GM04504 (cell line): ENCODE measurements at regions not wholly inside any gene's neighbourhood (a gene's known extent, or its start where the extent isn't known, plus 50 kb on each side); places are given as distances from the start of the nearest gene placed in this dataset.
A peak's percentile ranks its signal among the peaks of the same experiment; 100 is the strongest.

ENCODE experiments used
- DNase-seq: peaks from one replicate; pipeline ENCODE4 v3.0.0-alpha.2; 2012; ENCODE audit warnings: low read depth

- DNase-seq: no peak
Measured at GRCh38 chr14:27386391-27386790, 788.6 kb upstream of the NOVA1 start.

DNA sequence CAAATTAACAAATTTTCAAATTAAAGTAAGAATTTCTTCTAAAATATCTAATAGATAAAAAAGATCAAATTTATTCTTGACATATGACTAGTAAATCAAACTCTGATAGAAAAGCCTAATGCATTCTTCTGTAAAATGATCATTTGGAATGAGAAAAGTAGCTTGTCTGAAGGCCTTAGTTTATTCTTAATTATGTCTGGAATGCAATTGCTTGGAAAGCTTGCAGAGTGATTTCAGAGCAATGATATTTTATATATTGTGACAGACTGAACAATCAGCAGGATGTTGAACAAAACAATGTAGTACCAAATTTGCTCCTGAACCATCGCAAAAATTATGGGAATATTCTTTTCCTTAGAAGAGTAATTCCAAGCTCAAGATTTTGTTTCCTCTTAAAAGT lies 789.6 kb upstream of the NOVA1 start:
- DNase-seq: no peak

DNA sequence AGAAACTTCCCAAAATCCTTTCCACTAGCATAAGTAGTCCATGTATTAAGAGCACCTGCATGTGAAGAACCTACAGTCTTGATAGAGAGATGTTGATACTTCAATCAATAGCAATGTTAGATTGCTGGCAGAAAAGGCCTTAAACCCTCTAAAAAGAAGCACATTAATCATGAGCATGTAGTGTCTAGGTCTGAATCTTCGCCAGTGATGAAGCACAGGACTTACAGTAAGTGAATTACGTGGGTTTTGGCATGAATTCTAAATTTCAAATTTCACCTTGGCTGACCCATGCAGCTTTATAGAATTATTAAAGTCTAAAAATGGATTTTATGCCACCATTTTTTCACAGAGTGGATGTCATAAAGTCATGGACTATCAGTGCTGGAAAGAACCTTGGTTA lies 791.6 kb upstream of the NOVA1 start:
- DNase-seq: no peak

GRCh38 chr14:27390155-27390554 lies 792.3 kb upstream of the NOVA1 start:
- no peak for DNase-seq

- no peak for DNase-seq
Measured at GRCh38 chr14:27391331-27391730, 793.5 kb upstream of the NOVA1 start.

GRCh38 chr14:27392153-27392552 lies 794.3 kb upstream of the NOVA1 start:
- DNase-seq: peak; percentile 7

- no peak for DNase-seq
Measured at GRCh38 chr14:27409944-27410343, 812.1 kb upstream of the NOVA1 start.

GRCh38 chr14:27410981-27411380 lies 813.1 kb upstream of the NOVA1 start:
- no peak for DNase-seq

GRCh38 chr14:27427796-27428195 lies 830.0 kb upstream of the NOVA1 start:
- no peak for DNase-seq

DNA sequence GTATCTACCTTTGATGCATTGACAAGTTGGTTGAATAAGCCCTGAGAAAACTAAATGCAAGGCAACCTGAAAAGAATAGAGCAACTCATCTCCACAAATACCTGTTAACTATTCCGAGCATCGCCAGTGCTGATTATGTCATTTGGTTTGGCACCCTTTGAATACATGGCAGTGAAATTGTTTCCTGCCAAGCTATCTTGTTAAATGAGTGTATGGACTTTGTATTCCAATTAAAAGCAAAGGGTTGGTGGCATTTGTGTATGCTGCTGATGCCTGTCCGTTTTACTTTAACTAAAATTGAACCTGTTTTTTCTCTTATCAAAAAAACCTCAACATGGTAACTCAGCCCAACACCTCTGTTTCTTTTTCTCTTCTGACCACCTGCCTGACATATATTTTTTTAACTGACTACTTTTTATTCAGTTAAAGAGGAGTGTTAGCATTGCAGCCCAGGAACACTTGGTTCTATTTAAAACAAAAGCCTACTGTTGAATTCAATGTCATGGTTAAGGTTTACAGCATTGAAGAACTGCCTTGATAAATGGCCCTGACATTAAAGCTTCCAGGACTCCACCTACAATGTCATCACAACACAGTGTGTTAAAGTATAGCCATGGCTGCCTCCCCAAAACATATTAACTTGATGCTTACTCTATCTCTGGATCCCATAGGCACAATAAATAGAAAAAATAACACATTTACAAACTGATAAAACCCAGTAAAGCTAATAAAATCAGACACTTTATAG lies 838.3 kb upstream of the NOVA1 start:
- no peak for DNase-seq

GRCh38 chr14:27484633-27485032 lies 886.8 kb upstream of the NOVA1 start:
- DNase-seq: no peak

DNA sequence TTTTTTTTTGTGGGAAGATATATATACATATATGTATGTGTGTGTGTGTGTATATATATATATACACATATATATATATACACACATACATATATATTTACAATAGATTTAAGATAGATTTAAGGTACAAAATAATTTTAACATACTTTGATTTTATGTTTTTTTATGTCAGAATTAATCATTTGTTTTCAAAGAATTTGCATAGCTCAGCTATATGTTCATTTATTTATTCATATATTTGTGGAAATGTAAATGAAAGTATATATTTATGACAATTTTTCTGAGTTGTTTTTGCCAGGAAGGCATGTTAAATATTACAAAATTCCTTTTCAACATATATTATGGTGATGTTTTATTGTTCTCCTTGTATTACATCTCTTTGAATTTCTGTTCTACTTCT lies 887.4 kb upstream of the NOVA1 start:
- DNase-seq: no peak

GRCh38 chr14:27506272-27506671 lies 908.4 kb upstream of the NOVA1 start:
- no peak for DNase-seq

- no peak for DNase-seq
Measured at GRCh38 chr14:27528328-27528727, 930.5 kb upstream of the NOVA1 start.

GRCh38 chr14:27536748-27537147 lies 938.9 kb upstream of the NOVA1 start:
- DNase-seq: no peak

- no peak for DNase-seq
Measured at GRCh38 chr14:27546111-27546510, 948.3 kb upstream of the NOVA1 start.

DNA sequence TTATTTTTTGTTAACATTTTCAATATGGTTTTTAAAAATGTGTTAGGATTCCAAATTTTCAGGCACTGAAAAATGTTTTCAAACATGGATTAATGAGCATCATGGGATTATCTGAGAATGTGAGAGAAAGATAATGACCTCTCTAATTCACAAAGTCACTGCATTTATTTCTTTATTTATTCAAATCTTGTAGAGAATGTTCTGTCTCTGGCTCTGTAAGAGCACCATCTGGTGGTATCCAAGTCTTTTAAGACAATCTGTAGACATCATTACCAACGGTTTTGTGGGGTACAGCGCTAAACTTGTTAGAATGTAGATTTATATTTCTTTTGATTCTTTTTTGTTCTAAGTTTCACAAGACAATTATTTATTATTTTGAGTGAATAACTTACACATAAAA lies 956.0 kb upstream of the NOVA1 start:
- DNase-seq: no peak

DNA sequence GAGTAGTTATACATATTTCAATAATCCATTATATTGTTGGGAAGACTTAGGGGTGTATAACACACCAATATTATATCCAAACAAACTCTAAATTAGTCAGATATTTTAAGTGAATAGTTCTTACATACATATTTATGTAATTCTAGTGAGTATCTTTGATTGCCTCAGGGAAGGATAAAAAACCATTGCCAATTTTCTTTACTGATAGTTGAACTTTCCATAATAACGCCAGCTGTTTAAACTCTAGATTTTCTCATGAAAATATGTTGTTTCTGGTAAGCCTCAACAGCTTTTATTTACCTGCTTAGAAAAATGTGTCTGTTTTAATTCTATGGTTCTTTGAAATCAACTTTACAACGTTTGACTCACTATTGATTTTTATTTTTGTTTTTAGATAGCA lies 959.6 kb upstream of the NOVA1 start:
- no peak for DNase-seq

GRCh38 chr14:27559848-27560247 lies 962.0 kb upstream of the NOVA1 start:
- no peak for DNase-seq

DNA sequence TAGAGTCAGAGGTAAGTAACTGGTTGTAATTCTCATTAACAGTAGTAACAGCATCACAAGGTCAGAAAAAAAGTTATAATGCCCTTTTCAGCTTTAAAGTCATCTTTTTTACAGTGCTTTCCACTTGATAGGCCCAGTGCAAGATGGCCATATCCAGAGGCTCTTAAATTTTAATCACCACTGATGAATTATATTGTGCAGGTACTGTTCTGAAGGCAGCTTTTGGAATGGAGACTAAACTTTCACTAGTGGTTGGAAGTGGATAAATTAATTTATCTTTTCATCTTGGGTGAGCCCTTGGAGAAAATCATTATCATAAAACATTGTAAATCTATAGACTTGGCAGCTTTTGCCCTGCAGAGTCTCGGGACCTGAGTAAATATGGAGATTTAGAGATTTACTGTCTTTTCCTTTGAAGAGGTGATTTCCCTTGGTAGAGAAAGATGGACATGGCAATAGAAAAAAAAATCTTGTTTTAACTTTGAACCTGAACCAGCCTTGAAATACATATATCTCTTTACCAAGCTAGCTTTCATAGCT lies 969.1 kb upstream of the NOVA1 start:
- no peak for DNase-seq

- DNase-seq: no peak
Measured at GRCh38 chr14:27573018-27573417, 975.2 kb upstream of the NOVA1 start.

DNA sequence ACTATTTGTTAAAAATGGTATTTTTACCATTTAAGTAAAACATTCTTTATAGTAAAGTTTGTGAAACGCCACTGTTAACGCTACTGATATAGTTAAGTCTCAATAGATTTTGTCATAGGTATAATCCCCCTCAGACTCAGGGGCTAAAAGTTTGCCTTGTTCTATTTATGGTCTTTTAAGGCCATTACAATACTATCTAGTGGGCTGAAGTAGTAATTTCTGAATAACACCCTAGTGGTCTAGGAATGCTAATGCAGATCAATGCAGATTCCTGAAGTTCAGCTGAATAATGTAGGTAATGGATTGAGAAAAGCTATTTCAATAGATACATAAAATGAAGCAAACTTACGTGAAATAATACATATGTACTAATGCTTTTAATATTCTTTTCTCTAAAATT lies 989.3 kb upstream of the NOVA1 start:
- no peak for DNase-seq

DNA sequence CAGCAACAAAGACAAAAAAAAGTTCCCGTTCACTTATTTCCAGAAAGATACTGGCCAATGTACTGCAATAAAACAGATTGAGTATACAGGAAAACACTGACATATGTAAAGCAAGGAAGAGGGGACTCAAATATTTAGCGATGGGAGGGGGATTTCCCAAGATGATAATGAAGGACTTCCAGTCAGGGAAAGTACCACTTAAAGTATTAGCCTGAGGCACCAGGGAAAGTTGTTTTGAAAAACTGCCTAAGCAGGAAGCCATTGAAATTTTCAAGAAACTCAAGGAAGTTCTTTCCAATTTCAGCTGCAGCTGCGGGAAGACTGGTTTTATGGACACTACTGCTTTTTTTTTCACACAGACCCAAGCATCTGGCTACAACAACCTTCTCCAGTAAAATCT lies 1007.4 kb upstream of the NOVA1 start:
- DNase-seq: no peak

DNA sequence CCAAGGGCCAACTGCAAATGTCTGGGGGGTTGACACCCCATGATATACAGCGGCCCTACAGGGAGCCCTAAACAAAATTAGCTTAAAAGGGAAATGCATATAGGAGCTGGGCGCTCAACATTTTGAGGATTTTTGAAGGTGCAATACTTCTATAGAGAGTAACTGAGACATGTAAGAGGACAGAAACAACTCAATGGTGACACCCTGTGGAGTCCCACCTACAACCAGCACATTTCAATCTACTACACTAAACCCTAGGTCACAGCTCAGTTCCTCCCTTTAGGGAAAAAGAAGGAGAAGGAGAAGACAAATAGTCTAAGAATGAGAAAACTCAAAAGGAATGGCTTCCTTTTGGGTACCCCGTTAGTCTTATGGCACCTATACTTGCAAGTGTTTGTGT lies 1010.5 kb upstream of the NOVA1 start:
- no peak for DNase-seq
